ENCODE measurements at regions not wholly inside any gene's neighbourhood (a gene's known extent, or its start where the extent isn't known, plus 50 kb on each side); places are given as distances from the start of the nearest gene placed in this dataset.

DNA sequence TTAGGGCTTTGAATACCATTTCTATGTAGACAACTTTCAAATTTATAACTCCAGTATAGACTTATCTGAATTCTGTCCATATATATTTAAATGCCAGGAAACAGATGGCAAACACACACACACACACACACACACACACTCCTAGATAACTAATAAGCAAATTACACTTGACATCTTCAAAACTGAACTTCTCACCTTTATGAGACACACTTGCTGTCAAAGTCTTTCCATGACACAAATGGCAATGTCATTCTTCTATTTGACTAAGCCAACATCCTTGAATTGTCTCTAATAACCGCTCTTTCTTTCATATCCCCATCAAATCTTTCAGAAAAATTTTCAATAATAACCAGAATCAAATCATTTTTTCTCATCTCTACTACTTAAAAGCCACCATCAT, 402.4 kb downstream of the PCDH18 start:
- TF ChIP-seq NFE2L2 (conservative IDR thresholded peaks at IDR 0.05; ENCODE audit: low read length) = no peak
- TF ChIP-seq JUN (IDR thresholded peaks at IDR 0.05) = no peak
- TF ChIP-seq, protein P1, sequence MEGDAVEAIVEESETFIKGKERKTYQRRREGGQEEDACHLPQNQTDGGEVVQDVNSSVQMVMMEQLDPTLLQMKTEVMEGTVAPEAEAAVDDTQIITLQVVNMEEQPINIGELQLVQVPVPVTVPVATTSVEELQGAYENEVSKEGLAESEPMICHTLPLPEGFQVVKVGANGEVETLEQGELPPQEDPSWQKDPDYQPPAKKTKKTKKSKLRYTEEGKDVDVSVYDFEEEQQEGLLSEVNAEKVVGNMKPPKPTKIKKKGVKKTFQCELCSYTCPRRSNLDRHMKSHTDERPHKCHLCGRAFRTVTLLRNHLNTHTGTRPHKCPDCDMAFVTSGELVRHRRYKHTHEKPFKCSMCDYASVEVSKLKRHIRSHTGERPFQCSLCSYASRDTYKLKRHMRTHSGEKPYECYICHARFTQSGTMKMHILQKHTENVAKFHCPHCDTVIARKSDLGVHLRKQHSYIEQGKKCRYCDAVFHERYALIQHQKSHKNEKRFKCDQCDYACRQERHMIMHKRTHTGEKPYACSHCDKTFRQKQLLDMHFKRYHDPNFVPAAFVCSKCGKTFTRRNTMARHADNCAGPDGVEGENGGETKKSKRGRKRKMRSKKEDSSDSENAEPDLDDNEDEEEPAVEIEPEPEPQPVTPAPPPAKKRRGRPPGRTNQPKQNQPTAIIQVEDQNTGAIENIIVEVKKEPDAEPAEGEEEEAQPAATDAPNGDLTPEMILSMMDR (IDR thresholded peaks at IDR 0.05) = no peak
- no peak for TF ChIP-seq SREBF2 (IDR thresholded peaks at IDR 0.05)

Measured in A549 (cell line).